IMR-90 (cell line): ENCODE measurements at regions not wholly inside any gene's neighbourhood (a gene's known extent, or its start where the extent isn't known, plus 50 kb on each side); places are given as distances from the start of the nearest gene placed in this dataset.

Experiments
- ATAC-seq: fragments of 200-7000 bp; cut with Tn5 transposase; 2 replicates; pipeline ENCODE4 v1.9.1; 2020; ENCODE audit warnings: low read depth, mild to moderate bottlenecking, moderate library complexity
- BruUV-seq: library from RNA; stranded (reverse); fragments of 400-500 nt; replicated peaks from 2 replicates; lab custom pipeline; 2021; lab: Mats Ljungman, UMichigan
- CTCF ChIA-PET: fragments of 300-600 bp; formaldehyde crosslinking; extraction: SDS; loops from one replicate; lab custom pipeline; 2021; ENCODE audit warnings: antibody characterized with exemption; lab: Yijun Ruan, JAX
- POLR2A ChIA-PET: fragments of 300-600 bp; sonication (Branson Sonifier 250); formaldehyde crosslinking; loops from one replicate; lab custom pipeline; 2022; ENCODE audit warnings: antibody characterized with exemption; ENCODE audit not compliant: unreplicated experiment; lab: Charles Lee
- DNase-seq: peaks from one replicate; pipeline ENCODE4 v3.0.0; 2013
- H2AFZ ChIP-seq: replicated peaks from 2 replicates; pipeline ENCODE3; 2013; ENCODE audit warnings: low read length, mild to moderate bottlenecking; ENCODE audit not compliant: poor library complexity
- H2AK5ac ChIP-seq: 2 replicates; pipeline ENCODE4 v1.6.1; 2013; ENCODE audit warnings: low read depth, low read length, inconsistent platforms
- H2AK9ac ChIP-seq: replicated peaks from 2 replicates; pipeline ENCODE3; 2013; ENCODE audit warnings: mild to moderate bottlenecking, low read depth, low read length, moderate library complexity; ENCODE audit not compliant: poor library complexity
- H2BK120ac ChIP-seq: 2 replicates; pipeline ENCODE4 v1.6.1; 2013; ENCODE audit warnings: low read depth, low read length, inconsistent platforms
- H2BK15ac ChIP-seq: 3 replicates; pipeline ENCODE4 v1.6.1; 2013; ENCODE audit warnings: low read depth, low read length, inconsistent platforms
- H2BK20ac ChIP-seq: 2 replicates; pipeline ENCODE4 v1.6.1; 2013; ENCODE audit warnings: low read depth, mild to moderate bottlenecking, inconsistent platforms, low read length, moderate library complexity
- H2BK5ac ChIP-seq: 2 replicates; pipeline ENCODE4 v1.6.1; 2013; ENCODE audit warnings: mild to moderate bottlenecking, low read depth, low read length, inconsistent platforms; ENCODE audit not compliant: poor library complexity, severe bottlenecking
- H3K14ac ChIP-seq: replicated peaks from 2 replicates; pipeline ENCODE4 v1.6.1; 2013; ENCODE audit warnings: low read depth, low read length, inconsistent platforms
- H3K18ac ChIP-seq: 2 replicates; pipeline ENCODE4 v1.6.1; 2013; ENCODE audit warnings: low read depth, low read length, control low read depth
- H3K23ac ChIP-seq: 2 replicates; pipeline ENCODE4 v1.6.1; 2013; ENCODE audit warnings: low read depth, low read length, inconsistent platforms
- H3K27ac ChIP-seq: 2 replicates; pipeline ENCODE4 v1.5.1; 2013; ENCODE audit warnings: mild to moderate bottlenecking, control low read depth, low read length; ENCODE audit not compliant: insufficient read depth
- H3K27me3 ChIP-seq: 2 replicates; pipeline ENCODE4 v1.6.1; 2013; ENCODE audit warnings: low read length; ENCODE audit not compliant: control insufficient read depth, insufficient read depth
- H3K36me3 ChIP-seq: 2 replicates; pipeline ENCODE4 v1.6.1; 2013; ENCODE audit warnings: low read length, mixed read lengths; ENCODE audit not compliant: control insufficient read depth, insufficient read depth
- H3K4ac ChIP-seq: 2 replicates; pipeline ENCODE4 v1.6.1; 2013; ENCODE audit warnings: low read depth, low read length, inconsistent platforms
- H3K4me1 ChIP-seq: 2 replicates; pipeline ENCODE4 v1.6.1; 2013; ENCODE audit warnings: low read length, mixed read lengths; ENCODE audit not compliant: control insufficient read depth, insufficient read depth
- H3K4me2 ChIP-seq: 2 replicates; pipeline ENCODE4 v1.6.1; 2013; ENCODE audit warnings: low read depth, mild to moderate bottlenecking, control low read depth, low read length, moderate library complexity
- H3K4me3 ChIP-seq: 2 replicates; pipeline ENCODE4 v1.5.1; 2013; ENCODE audit warnings: low read depth, mild to moderate bottlenecking, control low read depth, low read length, moderate library complexity; ENCODE audit not compliant: insufficient read depth
- H3K56ac ChIP-seq: 2 replicates; pipeline ENCODE4 v1.6.1; 2013; ENCODE audit warnings: low read length, inconsistent platforms; ENCODE audit not compliant: insufficient read depth; ENCODE audit errors: extremely low read depth
- H3K79me1 ChIP-seq, 2 experiments: 2 replicates each; pipeline ENCODE4 v1.6.1; 2013; ENCODE audit warnings: low read length in 2 of 2, inconsistent platforms in 1 of 2, low read depth in 1 of 2
- H3K9ac ChIP-seq: 2 replicates; pipeline ENCODE4 v1.6.1; 2013; ENCODE audit warnings: low read depth, low read length, control low read depth
- H3K9me1 ChIP-seq: 2 replicates; pipeline ENCODE4 v1.6.1; 2013; ENCODE audit warnings: low read length, inconsistent platforms; ENCODE audit not compliant: insufficient read depth
- H3K9me3 ChIP-seq: 2 replicates; pipeline ENCODE4 v1.6.1; 2013; ENCODE audit warnings: low read length; ENCODE audit not compliant: control insufficient read depth, insufficient read depth
- H4K20me1 ChIP-seq: 2 replicates; pipeline ENCODE4 v1.6.1; 2013; ENCODE audit warnings: low read length, inconsistent platforms; ENCODE audit not compliant: insufficient read depth
- H4K5ac ChIP-seq: 2 replicates; pipeline ENCODE4 v1.6.1; 2013; ENCODE audit warnings: mild to moderate bottlenecking, low read depth, low read length, control low read depth
- H4K8ac ChIP-seq, 2 experiments: 2 replicates each; pipeline ENCODE4 v1.6.1; 2013; ENCODE audit warnings: low read depth in 2 of 2, low read length in 2 of 2, control low read depth in 1 of 2, inconsistent platforms in 1 of 2
- H4K91ac ChIP-seq: 2 replicates; pipeline ENCODE4 v1.6.1; 2013; ENCODE audit warnings: low read depth, low read length, inconsistent platforms; ENCODE audit not compliant: insufficient read depth
- BHLHE40 ChIP-seq: fragments of 150-350 bp; IDR thresholded peaks from 2 replicates; pipeline ENCODE4 v1.6.1; 2016; ENCODE audit warnings: mild to moderate bottlenecking, low read depth, low read length
- CEBPB ChIP-seq: IDR thresholded peaks from 2 replicates; pipeline ENCODE4 v1.6.1; 2012; ENCODE audit warnings: low read depth, low read length, improper control_type of control experiment
- CHD1 ChIP-seq: IDR thresholded peaks from 2 replicates; pipeline ENCODE4 v1.6.1; 2012; ENCODE audit warnings: low read depth, low read length, improper control_type of control experiment
- FOS ChIP-seq: fragments of 150-350 bp; IDR thresholded peaks from 2 replicates; pipeline ENCODE4 v1.6.1; 2016; ENCODE audit warnings: low read depth, low read length
- MAFK ChIP-seq: IDR thresholded peaks from 2 replicates; pipeline ENCODE4 v1.6.1; 2012; ENCODE audit warnings: low read depth, low read length, improper control_type of control experiment
- MAZ ChIP-seq: IDR thresholded peaks from 2 replicates; pipeline ENCODE4 v1.6.1; 2012; ENCODE audit warnings: low read depth, mild to moderate bottlenecking, low read length, improper control_type of control experiment, moderate library complexity, borderline replicate concordance
- MXI1 ChIP-seq: IDR thresholded peaks from 2 replicates; pipeline ENCODE4 v1.6.1; 2012; ENCODE audit warnings: low read depth, mild to moderate bottlenecking, low read length, moderate library complexity, borderline replicate concordance
- NFE2L2 ChIP-seq: fragments of 150-350 bp; IDR thresholded peaks from 2 replicates; pipeline ENCODE4 v1.6.1; 2016; ENCODE audit warnings: low read depth, mild to moderate bottlenecking, low read length
- POLR2A ChIP-seq: IDR thresholded peaks from 2 replicates; pipeline ENCODE4 v1.6.1; 2012; ENCODE audit warnings: mild to moderate bottlenecking, low read depth, low read length
- RAD21 ChIP-seq: IDR thresholded peaks from 2 replicates; pipeline ENCODE4 v1.6.1; 2012; ENCODE audit warnings: low read length, improper control_type of control experiment
- RCOR1 ChIP-seq: IDR thresholded peaks from 2 replicates; pipeline ENCODE4 v1.6.1; 2012; ENCODE audit warnings: mild to moderate bottlenecking, low read length, improper control_type of control experiment; ENCODE audit not compliant: insufficient replicate concordance
- RFX5 ChIP-seq: IDR thresholded peaks from 2 replicates; pipeline ENCODE4 v1.8.0; 2012; ENCODE audit warnings: low read depth, mild to moderate bottlenecking, low read length, moderate library complexity
- SMC3 ChIP-seq: fragments of 150-350 bp; IDR thresholded peaks from 2 replicates; pipeline ENCODE4 v1.6.1; 2016; ENCODE audit warnings: low read depth, mild to moderate bottlenecking, antibody characterized with exemption, low read length, moderate library complexity
- WGBS, 2 experiments: methylation state at CpG; one replicate each; pipeline versions ENCODE4 v1.1.5 to v1.1.7; 2013; ENCODE audit warnings: missing lambda C conversion rate in 2 of 2; ENCODE audit not compliant: insufficient read length in 1 of 2; ENCODE audit errors: extremely low coverage in 2 of 2; 5-methylcytosine and 5-hydroxymethylcytosine counted together
- dilution Hi-C: fragments of 300-500 bp; cut with HindIII; formaldehyde crosslinking; loops from one replicate; pipeline ENCODE4 v1.14.3; 2018; ENCODE audit warnings: low sequenced_read_pairs; ENCODE audit not compliant: unreplicated experiment
- in situ Hi-C: fragments of 300-500 bp; cut with MboI; formaldehyde crosslinking; loops from 3 replicates; pipeline ENCODE4 v1.14.3; 2019; ENCODE audit warnings: low sequenced_read_pairs, inconsistent platforms, mixed read lengths
- intact Hi-C: fragments of 100-400 bp; cut with micrococcal nuclease; formaldehyde crosslinking; loops from 2 replicates; pipeline ENCODE4 v1.10.0; 2022
- TF ChIP-seq, protein P1 (sequence below): fragments of 150-350 bp; IDR thresholded peaks from 2 replicates; pipeline ENCODE4 v1.6.1; 2016; ENCODE audit warnings: low read depth, mild to moderate bottlenecking, low read length, moderate library complexity, borderline replicate concordance
- TF ChIP-seq, protein P2 (sequence below): fragments of 150-350 bp; IDR thresholded peaks from 2 replicates; pipeline ENCODE4 v1.6.1; 2017; ENCODE audit warnings: mild to moderate bottlenecking, antibody characterized with exemption, low read length, low read depth
- TF ChIP-seq, protein P3 (sequence below): conservative IDR thresholded peaks from 2 replicates; pipeline ENCODE4 v1.5.1; 2012; ENCODE audit warnings: mild to moderate bottlenecking, low read depth, low read length, improper control_type of control experiment

DNA sequence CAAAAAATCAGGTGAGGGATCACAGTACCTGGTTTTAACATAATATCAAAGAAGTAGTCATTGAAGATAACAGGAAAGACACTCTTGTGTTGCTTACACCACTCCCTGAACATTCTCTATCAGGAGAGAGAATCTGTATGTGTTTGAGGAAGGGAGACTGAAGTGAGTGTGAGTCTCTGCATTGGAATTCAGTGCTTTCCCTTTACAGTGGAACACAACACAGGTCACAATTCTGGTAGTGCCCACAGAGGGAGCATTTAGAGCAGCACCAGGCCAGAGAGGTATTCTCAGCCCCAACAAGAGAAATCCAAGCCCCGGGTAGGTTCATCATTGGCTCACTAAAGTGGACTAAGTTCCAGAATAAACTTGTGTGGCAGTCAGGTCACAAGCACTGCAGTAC lies 64.7 kb upstream of the UBQLN2 start:
- H3K4me1 ChIP-seq, result no peaks in the 10 kb centered on the region
- H4K5ac ChIP-seq, result no peak overlapping the region
- no peak overlapping the region for H2BK120ac ChIP-seq
- no peaks in the 10 kb centered on the region for H3K79me1 ChIP-seq
- no peak overlapping the region for H2BK5ac ChIP-seq
- H3K27me3 ChIP-seq, result no peaks in the 10 kb centered on the region; the same call in 1 of the 2 replicates
- H2BK20ac ChIP-seq, result no peak overlapping the region
- TF ChIP-seq FOS, result no peak
- TF ChIP-seq CEBPB, result no peak
- TF ChIP-seq SMC3, result no peak
- TF ChIP-seq BHLHE40, result no peak
- TF ChIP-seq, protein P1, sequence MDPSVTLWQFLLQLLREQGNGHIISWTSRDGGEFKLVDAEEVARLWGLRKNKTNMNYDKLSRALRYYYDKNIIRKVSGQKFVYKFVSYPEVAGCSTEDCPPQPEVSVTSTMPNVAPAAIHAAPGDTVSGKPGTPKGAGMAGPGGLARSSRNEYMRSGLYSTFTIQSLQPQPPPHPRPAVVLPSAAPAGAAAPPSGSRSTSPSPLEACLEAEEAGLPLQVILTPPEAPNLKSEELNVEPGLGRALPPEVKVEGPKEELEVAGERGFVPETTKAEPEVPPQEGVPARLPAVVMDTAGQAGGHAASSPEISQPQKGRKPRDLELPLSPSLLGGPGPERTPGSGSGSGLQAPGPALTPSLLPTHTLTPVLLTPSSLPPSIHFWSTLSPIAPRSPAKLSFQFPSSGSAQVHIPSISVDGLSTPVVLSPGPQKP, result no peak
- TF ChIP-seq, protein P2, sequence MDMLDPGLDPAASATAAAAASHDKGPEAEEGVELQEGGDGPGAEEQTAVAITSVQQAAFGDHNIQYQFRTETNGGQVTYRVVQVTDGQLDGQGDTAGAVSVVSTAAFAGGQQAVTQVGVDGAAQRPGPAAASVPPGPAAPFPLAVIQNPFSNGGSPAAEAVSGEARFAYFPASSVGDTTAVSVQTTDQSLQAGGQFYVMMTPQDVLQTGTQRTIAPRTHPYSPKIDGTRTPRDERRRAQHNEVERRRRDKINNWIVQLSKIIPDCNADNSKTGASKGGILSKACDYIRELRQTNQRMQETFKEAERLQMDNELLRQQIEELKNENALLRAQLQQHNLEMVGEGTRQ, result no peak
- no peak for TF ChIP-seq RFX5
- no peak for TF ChIP-seq NFE2L2
- TF ChIP-seq MXI1, result no peak
- TF ChIP-seq RCOR1, result no peak
- no peak for TF ChIP-seq RAD21
- TF ChIP-seq MAFK, result no peak
- TF ChIP-seq CHD1, result no peak
- TF ChIP-seq POLR2A, result no peak
- TF ChIP-seq, protein P3, sequence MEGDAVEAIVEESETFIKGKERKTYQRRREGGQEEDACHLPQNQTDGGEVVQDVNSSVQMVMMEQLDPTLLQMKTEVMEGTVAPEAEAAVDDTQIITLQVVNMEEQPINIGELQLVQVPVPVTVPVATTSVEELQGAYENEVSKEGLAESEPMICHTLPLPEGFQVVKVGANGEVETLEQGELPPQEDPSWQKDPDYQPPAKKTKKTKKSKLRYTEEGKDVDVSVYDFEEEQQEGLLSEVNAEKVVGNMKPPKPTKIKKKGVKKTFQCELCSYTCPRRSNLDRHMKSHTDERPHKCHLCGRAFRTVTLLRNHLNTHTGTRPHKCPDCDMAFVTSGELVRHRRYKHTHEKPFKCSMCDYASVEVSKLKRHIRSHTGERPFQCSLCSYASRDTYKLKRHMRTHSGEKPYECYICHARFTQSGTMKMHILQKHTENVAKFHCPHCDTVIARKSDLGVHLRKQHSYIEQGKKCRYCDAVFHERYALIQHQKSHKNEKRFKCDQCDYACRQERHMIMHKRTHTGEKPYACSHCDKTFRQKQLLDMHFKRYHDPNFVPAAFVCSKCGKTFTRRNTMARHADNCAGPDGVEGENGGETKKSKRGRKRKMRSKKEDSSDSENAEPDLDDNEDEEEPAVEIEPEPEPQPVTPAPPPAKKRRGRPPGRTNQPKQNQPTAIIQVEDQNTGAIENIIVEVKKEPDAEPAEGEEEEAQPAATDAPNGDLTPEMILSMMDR, result no peak
- no peak for TF ChIP-seq MAZ
- H2AK9ac ChIP-seq, result no peak overlapping the region
- H3K9ac ChIP-seq, result no peak overlapping the region
- WGBS, 2 experiments, result no CpG with 5 or more reads among the region's 1 CpG
- no peak overlapping the region for H2AFZ ChIP-seq
- intact Hi-C loops (no loop called here), dilution Hi-C loops (no loop called here), in situ Hi-C loops (no loop called here)
- ATAC-seq, result no peak
- H3K14ac ChIP-seq, result no peak overlapping the region
- H3K4me3 ChIP-seq, result no peak overlapping the region
- ChIA-PET POLR2A (no interaction called here), CTCF (no interaction called here)
- no peak overlapping the region for H2AK5ac ChIP-seq
- no peak overlapping the region for H4K91ac ChIP-seq
- no peaks in the 10 kb centered on the region for H3K9me1 ChIP-seq
- H3K9me3 ChIP-seq, result no peaks in the 10 kb centered on the region; the same call in 1 of the 2 replicates
- no peak overlapping the region for H3K4ac ChIP-seq
- H4K8ac ChIP-seq, result no peak overlapping the region
- no peak overlapping the region for H3K4me2 ChIP-seq
- H3K18ac ChIP-seq, result no peak overlapping the region
- H2BK15ac ChIP-seq, result no peak overlapping the region
- H4K20me1 ChIP-seq, result no peaks in the 10 kb centered on the region
- H3K27ac ChIP-seq, result no peak overlapping the region
- no peaks in the 10 kb centered on the region for H3K36me3 ChIP-seq
- no peak for DNase-seq
- H3K23ac ChIP-seq, result no peak overlapping the region
- no peak overlapping the region for H3K56ac ChIP-seq
- BruUV-seq, result no TSS peak
